CD4-positive, alpha-beta T cell (primary cell): ENCODE measurements at regions not wholly inside any gene's neighbourhood (a gene's known extent, or its start where the extent isn't known, plus 50 kb on each side); places are given as distances from the start of the nearest gene placed in this dataset.

ENCODE experiments used
- ATAC-seq: fragments of 200-7000 bp; cut with Tn5 transposase; one replicate; pipeline ENCODE4 v1.10.0; 2022; ENCODE audit warnings: mild to moderate bottlenecking; ENCODE audit not compliant: poor library complexity
- CTCF ChIA-PET: fragments of 350-600 bp; sonication (Branson Sonifier 250); formaldehyde crosslinking; loops from one replicate; lab custom pipeline; 2021; ENCODE audit warnings: antibody characterized with exemption, inconsistent platforms; lab: Charles Lee
- POLR2A ChIA-PET: fragments of 350-600 bp; sonication (Branson Sonifier 250); formaldehyde crosslinking; loops from one replicate; lab custom pipeline; 2021; ENCODE audit warnings: antibody characterized with exemption, inconsistent platforms; lab: Charles Lee
- DNase-seq, 14 experiments: peaks; one replicate each; pipeline ENCODE4 v3.0.0-alpha.2; 2013 to 2020; ENCODE audit warnings: mixed read lengths in 2 of 14
- H3K27ac ChIP-seq, 2 donors: one replicate each; pipeline versions ENCODE4 v1.5.1 to v1.7.0; 2013; ENCODE audit warnings: low read length in 2 of 2, low read depth in 1 of 2, mild to moderate bottlenecking in 1 of 2
- H3K27me3 ChIP-seq, 2 experiments: 1 replicate in 1 of 2; 2 replicates in 1 of 2; pipeline versions ENCODE4 v1.6.1 to v1.7.0; 2013; ENCODE audit warnings: low read length in 2 of 2, control low read depth in 1 of 2, mild to moderate bottlenecking in 1 of 2, moderate library complexity in 1 of 2; ENCODE audit not compliant: insufficient read depth in 2 of 2, control insufficient read depth in 1 of 2
- H3K36me3 ChIP-seq: one replicate; pipeline ENCODE4 v1.6.1; 2013; ENCODE audit warnings: low read length, control low read depth; ENCODE audit not compliant: insufficient read depth
- H3K4me1 ChIP-seq: one replicate; pipeline ENCODE4 v1.6.1; 2013; ENCODE audit warnings: low read length, control low read depth; ENCODE audit not compliant: insufficient read depth
- H3K4me3 ChIP-seq: one replicate; pipeline ENCODE4 v1.5.1; 2013; ENCODE audit warnings: mild to moderate bottlenecking, low read length, moderate library complexity
- H3K9me3 ChIP-seq, 2 experiments: 1 replicate in 1 of 2; 2 replicates in 1 of 2; pipeline versions ENCODE4 v1.6.1 to v1.7.0; 2013; ENCODE audit warnings: low read length in 2 of 2, mild to moderate bottlenecking in 2 of 2, control low read depth in 1 of 2, moderate library complexity in 1 of 2; ENCODE audit not compliant: control insufficient read depth in 1 of 2, insufficient read depth in 1 of 2
- H3K27ac Mint-ChIP-seq: one replicate; pipeline ENCODE4 v1.8.0; 2020; ENCODE audit warnings: mixed read lengths
- H3K27me3 Mint-ChIP-seq: one replicate; pipeline ENCODE4 v1.8.0; 2021; ENCODE audit warnings: mixed read lengths
- H3K36me3 Mint-ChIP-seq: one replicate; pipeline ENCODE4 v1.8.0; 2021; ENCODE audit warnings: low read depth, mixed read lengths
- H3K4me1 Mint-ChIP-seq: one replicate; pipeline ENCODE4 v1.8.0; 2021; ENCODE audit warnings: low read depth, mixed read lengths
- H3K4me3 Mint-ChIP-seq: one replicate; pipeline ENCODE4 v1.8.0; 2020; ENCODE audit warnings: mild to moderate bottlenecking, mixed read lengths
- H3K9me3 Mint-ChIP-seq: one replicate; pipeline ENCODE4 v1.8.0; 2020; ENCODE audit warnings: mixed read lengths
- intact Hi-C, 2 experiments: fragments of 100-400 bp; cut with DNase I in 1 of 2; cut with micrococcal nuclease in 1 of 2; formaldehyde crosslinking; loops; one replicate each; pipeline versions ENCODE4 v1.15.1 to v1.9.0; 2023 to 2025; cut with DNase I, micrococcal nuclease
- TF ChIP-seq, protein P1 (sequence below): fragments of 200-600 bp; IDR thresholded peaks from one replicate; pipeline ENCODE4 v1.8.0; 2022; ENCODE audit warnings: antibody characterized with exemption, mild to moderate bottlenecking

GRCh38 chr19:30649934-30650614, 277.9 kb downstream of the ZNF536 start:
- Histone ChIP-seq H3K27me3 (peaks cover 15 to 23% of the 10 kb centered on the region in 2 experiments), H3K9me3 (no peaks in the 10 kb centered on the region), H3K27ac (no peak overlapping the region), H3K4me1 (no peaks in the 10 kb centered on the region), H3K36me3 (no peaks in the 10 kb centered on the region), H3K4me3 (no peak overlapping the region)
- peak in 4 of 14 experiments; percentile 14 to 41 (median 28) for DNase-seq
- peaks cover 39% of the 10 kb centered on the region for H3K27me3 Mint-ChIP-seq
- H3K9me3 Mint-ChIP-seq = no peaks in the 10 kb centered on the region
- H3K4me3 Mint-ChIP-seq = no peak overlapping the region
- no peak for ATAC-seq
- H3K27ac Mint-ChIP-seq = no peak overlapping the region
- CTCF ChIA-PET = no interaction called here
- TF ChIP-seq, protein P1, sequence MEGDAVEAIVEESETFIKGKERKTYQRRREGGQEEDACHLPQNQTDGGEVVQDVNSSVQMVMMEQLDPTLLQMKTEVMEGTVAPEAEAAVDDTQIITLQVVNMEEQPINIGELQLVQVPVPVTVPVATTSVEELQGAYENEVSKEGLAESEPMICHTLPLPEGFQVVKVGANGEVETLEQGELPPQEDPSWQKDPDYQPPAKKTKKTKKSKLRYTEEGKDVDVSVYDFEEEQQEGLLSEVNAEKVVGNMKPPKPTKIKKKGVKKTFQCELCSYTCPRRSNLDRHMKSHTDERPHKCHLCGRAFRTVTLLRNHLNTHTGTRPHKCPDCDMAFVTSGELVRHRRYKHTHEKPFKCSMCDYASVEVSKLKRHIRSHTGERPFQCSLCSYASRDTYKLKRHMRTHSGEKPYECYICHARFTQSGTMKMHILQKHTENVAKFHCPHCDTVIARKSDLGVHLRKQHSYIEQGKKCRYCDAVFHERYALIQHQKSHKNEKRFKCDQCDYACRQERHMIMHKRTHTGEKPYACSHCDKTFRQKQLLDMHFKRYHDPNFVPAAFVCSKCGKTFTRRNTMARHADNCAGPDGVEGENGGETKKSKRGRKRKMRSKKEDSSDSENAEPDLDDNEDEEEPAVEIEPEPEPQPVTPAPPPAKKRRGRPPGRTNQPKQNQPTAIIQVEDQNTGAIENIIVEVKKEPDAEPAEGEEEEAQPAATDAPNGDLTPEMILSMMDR = peak; percentile 49
- H3K4me1 Mint-ChIP-seq = no peaks in the 10 kb centered on the region
- intact Hi-C loops = loop anchor here in 1 of 2 experiments (2.0 kb wide), 1 partner anchor 919 kb away; no protein-coding TSS in a partner anchor
- POLR2A ChIA-PET = no interaction called here
- no peaks in the 10 kb centered on the region for H3K36me3 Mint-ChIP-seq

DNA sequence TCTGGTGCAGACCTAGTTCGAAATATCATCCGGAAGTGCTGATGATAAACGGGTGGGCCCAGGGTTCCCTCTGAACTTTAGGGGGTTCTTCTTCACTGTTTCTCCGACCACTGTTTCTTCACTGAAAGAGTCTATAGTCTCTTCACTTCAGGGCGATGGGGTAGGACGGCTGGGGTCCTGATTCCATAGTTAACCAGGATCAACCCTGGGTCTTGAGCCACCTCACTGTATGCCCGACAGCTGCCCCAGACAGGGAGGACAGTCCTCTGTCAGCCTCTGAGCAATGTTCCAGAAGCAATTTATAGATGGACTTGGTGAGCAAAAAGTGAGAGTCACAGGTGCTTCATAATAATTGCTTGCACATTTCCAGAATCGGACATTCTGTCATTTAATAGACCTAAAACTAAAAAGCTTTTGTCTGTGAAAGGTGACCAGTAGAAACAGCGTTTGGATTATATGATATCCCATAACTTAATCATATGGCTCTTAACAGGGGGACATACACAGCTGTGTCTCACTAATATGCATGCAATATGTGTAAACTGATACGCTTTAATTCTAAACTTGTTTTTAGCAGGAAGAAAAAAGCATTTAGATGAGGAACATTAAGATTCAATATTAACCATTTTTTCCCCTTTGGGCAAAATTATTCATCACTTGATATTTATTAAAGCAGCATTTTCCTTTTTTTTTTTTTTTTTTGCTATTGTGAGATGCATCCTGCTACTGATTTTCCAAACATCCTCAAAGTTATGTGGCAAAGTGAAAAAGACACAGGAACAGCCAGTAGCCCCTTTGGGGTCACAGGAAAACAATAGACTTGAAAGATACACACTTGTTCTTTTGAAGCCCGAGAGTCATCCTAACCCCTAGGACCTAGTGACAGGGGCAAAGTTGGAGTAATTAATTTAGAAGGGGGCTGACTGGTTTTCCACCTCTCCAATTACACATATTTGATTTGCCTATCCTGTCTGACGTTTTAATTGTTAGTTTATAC, 277.0 kb downstream of the ZNF536 start:
- TF ChIP-seq, protein P1 = no peak
- Histone ChIP-seq H3K27me3 (peaks cover 15 to 20% of the 10 kb centered on the region in 2 experiments), H3K4me1 (no peaks in the 10 kb centered on the region), H3K27ac (no peak overlapping the region), H3K36me3 (no peaks in the 10 kb centered on the region), H3K4me3 (no peak overlapping the region), H3K9me3 (no peaks in the 10 kb centered on the region)
- POLR2A ChIA-PET = no interaction called here
- no peaks in the 10 kb centered on the region for H3K36me3 Mint-ChIP-seq
- CTCF ChIA-PET = no interaction called here
- intact Hi-C loops = loop anchor here in 1 of 2 experiments (2.0 kb wide), 1 partner anchor 918 kb away; no protein-coding TSS in a partner anchor
- H3K27me3 Mint-ChIP-seq = peaks cover 37% of the 10 kb centered on the region
- H3K27ac Mint-ChIP-seq = no peak overlapping the region
- H3K9me3 Mint-ChIP-seq = no peaks in the 10 kb centered on the region
- no peak overlapping the region for H3K4me3 Mint-ChIP-seq
- ATAC-seq (no peak), DNase-seq (no peak)
- H3K4me1 Mint-ChIP-seq = no peaks in the 10 kb centered on the region

DNA sequence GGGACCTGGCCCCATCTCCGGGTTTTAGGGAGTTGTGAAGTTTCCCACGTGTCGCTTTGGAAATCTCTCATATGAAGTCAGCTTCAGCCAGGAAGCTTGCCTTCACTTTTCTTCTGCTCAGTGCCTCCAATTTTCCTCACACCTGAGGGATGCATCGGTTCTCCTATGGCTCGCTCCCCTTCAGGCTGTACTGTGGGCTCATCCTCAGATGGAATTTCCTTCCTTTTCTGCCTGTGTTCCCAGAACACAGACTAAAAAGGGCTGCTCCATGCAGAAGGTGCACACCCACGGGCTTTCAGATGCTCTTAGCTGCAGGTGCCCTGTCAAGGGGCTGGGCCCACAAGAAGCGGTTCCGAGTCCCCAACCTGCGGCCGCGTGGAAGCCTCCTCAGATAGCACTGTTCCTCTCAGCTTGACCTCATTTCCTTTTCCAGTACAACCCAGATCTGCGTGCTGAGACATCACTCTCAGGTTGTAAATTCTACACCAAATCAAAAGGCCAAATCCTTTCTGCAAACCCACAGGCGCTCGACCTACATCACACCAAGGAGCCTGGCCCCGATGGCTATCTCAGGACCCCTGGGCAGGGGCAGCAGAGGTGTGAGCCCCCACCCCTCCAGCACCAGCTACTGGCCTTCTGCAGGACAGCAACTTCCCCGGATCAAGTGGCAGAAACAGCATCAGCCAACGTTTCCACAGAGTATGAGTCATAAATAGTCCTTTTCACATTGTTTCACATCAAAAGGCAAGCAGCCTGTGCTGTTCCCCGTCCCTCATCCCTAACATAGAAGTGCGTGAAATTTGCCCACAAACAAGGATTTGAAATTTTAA, 275.9 kb downstream of the ZNF536 start:
- CTCF ChIA-PET = no interaction called here
- H3K27me3 ChIP-seq = peaks cover 15 to 20% of the 10 kb centered on the region in 2 experiments
- Mint-ChIP-seq H3K36me3 (no peaks in the 10 kb centered on the region), H3K4me3 (no peak overlapping the region), H3K27me3 (peaks cover 32% of the 10 kb centered on the region), H3K9me3 (no peaks in the 10 kb centered on the region), H3K27ac (no peak overlapping the region), H3K4me1 (no peaks in the 10 kb centered on the region)
- TF ChIP-seq, protein P1 = no peak
- DNase-seq = no peak
- no peaks in the 10 kb centered on the region for H3K4me1 ChIP-seq
- POLR2A ChIA-PET = no interaction called here
- H3K36me3 ChIP-seq = no peaks in the 10 kb centered on the region
- H3K9me3 ChIP-seq = no peaks in the 10 kb centered on the region
- H3K4me3 ChIP-seq = no peak overlapping the region
- ATAC-seq = no peak
- no peak overlapping the region for H3K27ac ChIP-seq
- intact Hi-C loops = loop anchor here in 1 of 2 experiments (2.0 kb wide), 1 partner anchor 917 kb away; no protein-coding TSS in a partner anchor
